EL (cell line): ENCODE measurements at regions not wholly inside any gene's neighbourhood (a gene's known extent, or its start where the extent isn't known, plus 50 kb on each side); places are given as distances from the start of the nearest gene placed in this dataset.

Experiments
- DNase-seq: peaks from one replicate; pipeline ENCODE4 v3.0.0-alpha.2; 2016

DNA sequence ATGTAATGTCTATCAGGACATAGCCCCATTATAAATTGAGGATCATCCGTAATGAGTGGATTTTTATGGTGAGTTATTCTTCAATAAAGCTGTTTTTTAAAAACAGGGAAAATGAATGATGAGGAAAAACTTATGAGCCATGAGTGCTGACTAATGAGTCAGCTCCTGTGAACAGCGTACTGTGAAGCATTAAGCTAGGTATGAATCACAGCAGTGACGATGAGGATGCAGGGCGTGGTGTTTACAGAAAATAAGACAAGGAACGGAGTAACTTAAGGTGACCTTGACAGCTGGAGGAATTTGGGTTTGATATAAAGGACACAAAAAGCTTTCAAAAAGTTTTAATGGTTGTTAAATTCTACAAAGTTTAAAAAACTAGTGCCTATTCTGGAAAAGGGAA is 96.3 kb downstream of the FOXF2 start:
- DNase-seq: peak; percentile 90

DNA sequence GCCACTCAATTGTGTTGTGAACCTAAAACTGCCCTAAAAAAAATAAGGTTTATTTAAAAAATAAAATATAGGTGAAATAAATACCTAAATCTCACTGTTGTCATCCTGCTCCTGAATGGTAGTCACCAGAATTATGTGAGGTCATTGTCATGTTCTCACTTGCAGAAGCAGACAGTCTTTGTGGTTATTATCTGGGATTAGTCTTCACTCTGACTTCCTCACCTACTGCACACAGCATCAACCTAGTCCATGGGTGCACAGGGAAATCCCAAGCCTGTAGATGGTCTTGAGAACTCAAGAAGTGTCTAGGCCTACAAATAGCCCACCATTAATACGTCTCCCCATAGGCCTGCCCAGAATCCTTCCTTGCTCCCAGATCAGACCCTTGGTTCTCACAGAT is 97.0 kb downstream of the FOXF2 start:
- DNase-seq: no peak

DNA sequence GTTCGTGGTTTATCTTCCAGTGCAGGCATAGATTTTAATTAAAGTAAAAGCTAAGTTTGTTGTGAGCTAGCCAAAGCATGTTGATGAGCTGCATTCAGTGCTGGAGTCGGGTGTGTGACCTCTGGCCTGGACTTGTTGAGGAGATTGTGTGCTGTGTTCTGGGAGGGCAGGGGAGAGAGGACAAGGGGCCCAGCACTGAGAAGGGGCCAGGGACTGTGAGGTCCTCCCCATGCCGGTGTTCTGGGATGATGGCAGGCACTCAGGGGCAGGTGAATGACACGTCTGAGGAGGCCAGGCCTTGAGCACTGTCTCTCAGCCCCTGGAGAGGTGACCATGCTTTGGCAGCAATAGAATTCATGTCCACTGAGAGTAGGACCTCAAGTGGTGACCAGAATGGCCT is 97.9 kb downstream of the FOXF2 start:
- DNase-seq: no peak

DNA sequence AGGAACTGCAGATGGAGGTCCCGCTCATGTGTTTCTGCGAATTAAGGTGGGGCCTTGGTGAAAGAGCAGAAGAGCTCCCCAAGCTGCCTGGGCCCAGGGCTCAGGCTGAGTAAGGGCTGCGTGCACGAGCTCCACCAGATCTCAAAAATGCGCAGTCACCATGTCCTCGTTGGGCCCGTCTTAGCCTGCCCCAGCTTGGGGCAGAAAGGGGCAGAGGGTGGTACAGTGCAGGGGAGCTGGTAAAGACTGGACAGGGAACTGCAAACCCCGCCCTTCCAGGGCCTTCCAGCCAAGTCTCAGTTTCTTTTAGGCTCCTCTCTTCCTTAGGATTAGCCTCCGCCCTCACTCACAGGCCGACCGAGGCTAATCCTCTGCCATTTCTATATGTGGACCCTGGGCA is 101.6 kb downstream of the FOXF2 start:
- DNase-seq: no peak

DNA sequence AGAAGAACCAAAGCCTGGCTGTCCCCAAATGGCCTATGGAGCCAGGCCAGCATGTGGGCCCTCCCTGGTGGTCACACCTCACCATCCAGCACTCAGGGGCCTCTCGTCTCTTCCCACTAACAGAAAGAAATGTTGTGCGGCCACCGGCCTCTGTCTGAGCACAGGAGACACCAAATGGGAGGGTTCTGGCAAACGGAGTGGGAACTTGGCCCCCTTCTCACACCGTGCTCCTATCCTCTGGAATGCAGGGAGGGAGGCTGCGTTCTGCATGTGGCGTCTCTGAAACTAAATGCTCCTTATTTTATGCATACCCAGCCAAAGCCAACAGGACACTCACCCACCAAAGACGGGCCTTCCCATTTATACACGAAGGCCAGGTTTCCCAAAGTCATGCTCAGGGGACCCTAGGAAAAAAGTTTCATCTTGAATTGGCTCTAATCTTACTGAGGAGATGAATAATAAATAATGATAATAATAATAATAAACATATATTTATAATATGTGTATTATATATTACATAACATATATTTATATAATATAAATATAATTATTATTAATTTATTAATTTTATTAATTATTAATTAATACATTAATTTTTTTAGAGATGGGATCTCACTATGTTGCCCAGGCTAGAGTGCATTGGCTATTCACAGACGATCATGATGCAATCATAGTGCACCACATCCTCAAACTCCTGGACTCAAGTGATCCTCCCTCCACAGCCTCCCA is 102.4 kb downstream of the FOXF2 start:
- no peak for DNase-seq

DNA sequence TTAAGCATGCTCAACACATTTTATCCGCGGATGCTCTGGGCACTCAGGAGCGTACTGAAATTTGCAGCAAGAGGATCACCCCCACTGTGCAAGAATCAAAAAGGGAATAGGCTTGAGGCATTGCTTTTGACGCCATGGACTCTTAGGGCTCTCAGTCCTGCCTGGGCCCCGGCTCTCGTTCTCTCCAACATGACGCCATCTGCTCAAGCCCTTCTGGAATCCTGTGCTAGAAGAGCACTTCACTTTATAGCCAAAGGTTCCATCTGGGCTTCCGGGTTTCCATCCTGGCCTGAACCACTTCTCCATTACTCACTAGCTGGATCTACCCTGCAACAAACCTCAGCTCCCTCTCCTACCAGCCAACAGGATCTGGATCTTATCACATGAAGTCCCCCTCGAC is 105.3 kb downstream of the FOXF2 start:
- DNase-seq: no peak

DNA sequence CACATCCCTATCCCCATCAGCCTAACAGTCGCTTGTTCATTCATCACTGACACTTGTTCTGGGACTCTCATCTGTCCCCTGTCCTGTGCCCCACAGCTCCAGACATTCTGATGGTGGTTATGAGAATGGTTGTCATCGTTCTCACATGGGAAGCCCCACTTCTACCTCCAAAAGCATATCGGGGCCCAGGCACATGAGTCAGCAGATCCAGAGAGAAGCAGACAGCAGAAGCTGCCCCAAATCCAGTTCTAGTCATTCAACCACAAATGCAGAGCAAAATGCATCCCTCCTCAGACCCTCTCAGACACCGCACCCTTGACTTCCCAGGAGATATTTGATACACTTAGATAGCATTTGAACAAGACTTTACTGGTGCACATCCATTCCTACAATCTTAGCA is 106.0 kb downstream of the FOXF2 start:
- DNase-seq: no peak

DNA sequence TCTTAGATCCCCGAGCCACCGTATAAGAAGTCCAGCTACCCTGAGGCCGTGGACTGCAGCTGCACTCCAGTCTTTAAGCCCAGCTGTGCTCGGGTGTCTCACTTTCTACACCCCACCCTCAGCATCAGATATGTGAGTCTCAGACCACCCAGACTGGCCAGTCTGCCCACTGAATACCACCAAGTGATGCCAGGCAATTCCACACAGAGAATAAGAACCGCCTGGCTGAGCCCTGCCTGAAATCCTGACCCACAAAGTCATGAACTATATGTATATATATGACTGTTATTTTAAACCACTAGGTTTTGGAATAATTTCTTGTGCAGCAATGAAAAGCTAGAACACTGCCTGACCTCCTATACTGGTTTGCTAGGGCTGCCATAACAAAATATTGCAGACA is 106.7 kb downstream of the FOXF2 start:
- no peak for DNase-seq

DNA sequence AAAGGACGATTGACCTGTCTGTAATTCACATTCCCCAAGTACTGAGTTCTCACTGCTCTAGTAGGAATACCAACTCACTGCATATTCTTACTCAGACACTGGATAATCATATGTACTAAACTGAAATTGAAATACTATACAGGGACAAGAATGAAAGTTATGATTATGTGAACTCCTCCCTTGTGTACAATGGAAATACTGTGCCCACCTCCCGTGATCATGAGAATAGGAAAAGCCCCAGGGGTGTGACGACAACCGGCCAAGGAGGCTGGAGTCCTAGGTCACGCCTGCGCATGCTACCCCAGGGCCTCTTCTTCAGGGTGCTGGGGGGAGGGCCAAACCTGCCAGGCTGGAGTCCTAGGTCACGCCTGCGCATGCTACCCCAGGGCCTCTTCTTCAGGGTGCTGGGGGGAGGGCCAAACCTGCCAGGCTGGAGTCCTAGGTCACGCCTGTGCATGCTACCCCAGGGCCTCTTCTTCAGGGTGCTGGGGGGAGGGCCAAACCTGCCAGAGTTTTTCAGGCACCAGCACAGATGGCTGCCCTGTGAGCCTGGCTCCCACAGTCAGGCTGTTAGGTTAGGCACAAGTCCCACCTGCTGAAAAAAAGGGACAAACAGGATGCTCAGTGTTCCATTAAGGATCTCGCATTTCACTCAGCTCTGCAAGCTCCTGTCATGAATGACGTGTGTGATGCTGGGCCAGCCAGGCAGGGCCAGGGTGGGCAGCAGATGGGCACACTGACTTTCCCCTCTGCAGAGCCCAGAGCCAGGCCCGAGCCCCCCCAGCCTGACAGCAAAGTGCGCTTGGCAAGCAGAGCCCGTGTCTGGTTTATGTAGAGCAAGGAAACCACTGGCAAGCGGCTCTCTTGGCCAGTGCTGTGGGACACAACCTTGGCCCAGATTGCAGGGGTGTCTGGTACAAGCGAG is 107.7 kb downstream of the FOXF2 start:
- no peak for DNase-seq

DNA sequence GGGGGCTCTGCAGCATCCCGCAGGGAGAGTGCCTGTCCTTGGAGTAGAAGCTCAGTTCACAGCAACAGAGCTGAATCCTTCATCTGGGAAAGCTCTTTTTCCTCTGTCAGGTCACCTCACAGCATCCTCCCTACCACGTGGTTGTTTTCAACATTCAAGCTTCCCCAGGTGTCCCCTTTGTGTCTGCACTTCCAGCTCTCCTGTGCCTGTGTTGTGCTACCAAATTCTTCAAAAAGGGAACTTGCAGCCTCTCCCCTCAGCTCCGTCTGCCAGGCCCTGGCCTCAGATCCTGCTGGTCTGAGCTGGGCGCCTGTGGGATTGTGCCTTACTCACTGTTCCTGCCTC is 108.4 kb downstream of the FOXF2 start:
- no peak for DNase-seq

DNA sequence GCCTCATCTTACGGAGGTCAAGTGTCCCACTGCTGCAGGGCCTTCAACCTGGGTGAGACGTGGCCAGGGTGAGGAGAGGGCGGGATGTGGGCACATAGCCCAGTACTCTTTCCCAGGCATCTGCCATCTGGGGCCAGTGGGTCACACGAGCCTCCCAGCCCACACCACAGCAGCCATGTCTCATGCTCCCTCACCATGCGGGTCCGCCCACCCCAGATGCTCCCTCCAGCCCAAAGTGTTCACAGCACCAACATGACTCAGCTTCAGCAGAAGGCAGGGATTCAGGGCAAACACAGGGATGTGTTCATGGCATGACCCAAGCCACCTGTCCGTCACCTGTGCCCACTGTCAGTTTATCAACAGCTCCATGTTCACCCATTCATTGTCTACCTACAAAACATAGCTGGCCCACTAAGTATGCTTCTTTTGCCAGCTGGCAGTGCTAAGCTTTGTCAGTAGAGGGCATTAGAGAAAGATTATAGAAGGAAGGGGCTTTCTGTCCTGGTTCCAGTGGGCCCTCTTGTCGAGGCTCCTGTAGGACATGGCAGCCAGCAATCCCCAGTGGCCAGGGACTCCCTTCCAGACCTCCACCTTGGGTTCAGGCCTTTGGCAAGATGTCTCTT is 109.2 kb downstream of the FOXF2 start:
- peak; percentile 69 for DNase-seq

DNA sequence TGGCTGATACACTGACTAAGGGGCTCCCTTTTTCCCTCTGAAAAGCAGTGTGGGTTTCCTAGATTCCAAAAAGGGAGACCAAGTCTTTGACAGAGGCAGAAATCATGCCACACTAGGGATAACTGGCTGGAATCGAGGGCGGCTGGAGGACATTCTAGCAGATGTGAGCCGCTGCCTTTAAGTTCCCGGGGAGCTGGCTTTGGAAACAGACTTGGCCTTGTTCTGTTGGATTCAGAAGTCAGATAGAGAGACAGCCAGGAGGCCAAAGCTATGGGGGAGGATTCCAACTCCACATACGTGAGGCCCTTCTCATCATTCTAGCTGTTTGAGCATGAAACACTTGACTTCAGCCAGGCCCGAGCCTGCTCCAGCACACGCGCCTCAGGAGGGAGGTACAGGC is 109.9 kb upstream of the FOXC1 start:
- DNase-seq: no peak

DNA sequence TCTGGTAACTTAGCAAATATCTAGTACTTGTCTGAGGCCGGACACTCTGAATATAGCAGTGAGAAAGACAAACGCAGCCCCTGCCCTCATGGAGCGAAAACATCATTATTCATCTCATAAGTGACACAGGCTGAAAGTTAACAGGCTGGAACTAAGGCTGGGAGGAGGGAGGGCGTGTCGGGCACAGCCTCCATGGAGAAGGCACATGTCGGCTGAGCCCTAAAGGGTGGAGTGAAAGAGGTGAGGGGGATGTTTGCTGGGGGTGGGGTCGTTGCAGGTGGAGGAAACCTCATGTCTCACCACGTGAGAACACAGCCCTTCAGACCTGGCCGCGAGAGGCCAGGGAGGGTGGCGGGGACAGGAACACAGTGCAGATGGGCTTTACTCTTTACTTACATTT is 108.8 kb upstream of the FOXC1 start:
- no peak for DNase-seq

DNA sequence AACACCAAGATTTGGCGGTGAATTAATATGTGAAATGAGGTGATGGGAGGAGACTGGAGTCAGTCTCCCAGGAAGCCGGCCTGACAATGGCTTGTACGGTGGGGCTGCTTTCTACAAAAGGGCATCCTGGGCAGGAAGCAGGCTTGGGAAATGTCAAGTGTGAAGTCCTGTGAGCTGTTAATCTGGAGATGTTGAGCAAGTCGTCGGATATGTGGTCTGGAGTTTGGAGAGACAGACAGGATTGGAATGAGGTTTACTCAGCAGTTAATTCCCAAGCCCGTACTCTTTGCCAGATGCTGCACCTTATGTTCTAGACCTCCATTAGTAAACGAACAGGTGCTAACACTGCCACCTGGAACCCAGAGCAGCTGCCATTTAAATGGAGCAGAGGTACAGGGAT is 107.7 kb upstream of the FOXC1 start:
- peak; percentile 18 for DNase-seq

DNA sequence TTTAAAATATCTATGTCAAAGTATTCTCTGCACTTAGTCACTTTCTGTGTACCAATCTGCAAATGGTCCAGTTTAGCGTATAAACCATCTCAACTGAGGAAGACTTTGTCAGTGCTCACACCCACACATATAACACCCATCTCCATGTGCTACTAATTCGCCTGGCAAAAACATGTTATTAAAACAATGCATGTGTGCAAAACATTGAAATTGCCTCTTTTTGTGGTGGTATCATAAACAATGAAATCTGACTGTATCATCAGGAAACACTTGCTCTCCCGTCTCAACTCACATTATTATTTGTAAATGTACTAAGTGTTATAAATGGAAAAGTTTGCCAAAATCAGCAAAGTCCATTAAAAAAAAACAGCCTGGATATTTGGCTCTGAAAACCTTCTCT is 105.9 kb upstream of the FOXC1 start:
- DNase-seq: no peak

DNA sequence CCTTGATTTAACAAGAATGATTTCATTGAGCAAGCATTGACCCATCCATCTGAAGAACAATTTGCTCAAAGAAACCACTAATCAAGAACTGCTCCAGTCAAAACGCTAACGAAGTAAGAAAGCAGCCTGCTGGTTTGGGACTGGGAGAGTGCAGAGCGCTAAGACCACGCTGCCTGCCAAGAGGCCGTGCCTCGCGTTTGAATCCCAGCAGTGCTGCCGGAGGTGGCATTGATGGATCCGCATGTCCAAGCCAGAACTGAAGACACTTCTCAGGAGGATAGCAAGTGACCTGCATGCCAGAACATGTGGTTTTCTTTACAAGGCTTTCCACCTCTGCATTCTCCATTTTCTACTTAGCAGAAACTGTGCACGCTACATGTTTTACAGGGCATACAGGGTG is 105.2 kb upstream of the FOXC1 start:
- DNase-seq: no peak

DNA sequence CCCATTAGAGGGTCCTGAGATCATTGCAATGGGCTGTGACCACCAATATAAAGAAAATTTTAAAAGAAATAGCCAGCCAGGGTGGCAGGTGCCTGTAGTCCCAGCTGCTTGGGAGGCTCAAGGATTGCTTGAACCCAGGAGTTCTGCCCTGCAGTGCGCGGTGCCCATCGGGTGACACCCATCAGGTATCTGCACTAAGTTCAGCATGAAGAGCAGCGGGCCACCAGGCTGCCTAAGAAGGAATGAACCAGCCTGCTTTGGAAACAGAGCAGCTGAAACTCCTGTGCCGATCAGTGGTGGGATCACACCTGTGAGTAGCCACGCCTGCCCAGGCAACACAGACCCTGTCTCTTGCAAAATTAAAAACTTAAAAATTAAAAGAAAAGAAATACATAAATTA is 102.5 kb upstream of the FOXC1 start:
- DNase-seq: no peak

DNA sequence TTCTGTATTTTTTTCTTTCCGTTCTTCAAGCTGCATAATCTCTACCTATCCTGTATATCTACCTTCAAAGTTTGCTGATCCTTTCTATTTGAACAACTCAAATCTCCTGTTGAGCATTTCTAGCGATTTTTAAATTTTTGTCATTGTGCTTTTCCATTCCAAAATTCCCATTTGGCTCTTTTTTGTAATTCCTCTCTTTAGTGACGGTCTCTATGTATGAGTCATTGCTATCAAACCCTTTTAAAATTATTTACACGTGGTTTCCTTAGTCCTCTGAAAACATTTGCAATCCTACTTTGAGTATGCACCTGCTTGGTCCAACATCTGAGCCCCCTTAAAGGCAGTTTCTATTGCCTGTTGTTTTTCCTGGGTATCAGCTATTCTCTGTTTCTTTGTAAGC is 100.5 kb upstream of the FOXC1 start:
- DNase-seq: no peak

DNA sequence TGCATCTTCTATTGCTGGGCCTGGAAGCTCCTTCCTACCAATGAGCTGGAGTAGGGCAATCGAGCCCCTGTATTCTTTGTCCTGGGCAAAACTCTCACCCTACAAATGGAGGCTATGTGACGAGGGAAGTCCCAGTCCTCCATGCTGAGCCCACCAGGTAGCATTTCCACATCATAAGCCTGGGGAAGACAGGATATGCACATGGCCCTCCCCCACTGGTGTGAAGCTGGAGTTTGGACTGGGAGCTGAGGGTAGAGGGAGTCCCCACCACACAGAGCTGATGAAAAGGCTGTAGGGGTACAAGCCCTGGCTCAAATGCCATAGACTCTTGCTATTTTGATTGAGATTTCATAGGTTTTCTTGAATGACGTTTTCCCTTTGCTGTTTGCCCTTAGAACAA is 99.5 kb upstream of the FOXC1 start:
- DNase-seq: no peak

DNA sequence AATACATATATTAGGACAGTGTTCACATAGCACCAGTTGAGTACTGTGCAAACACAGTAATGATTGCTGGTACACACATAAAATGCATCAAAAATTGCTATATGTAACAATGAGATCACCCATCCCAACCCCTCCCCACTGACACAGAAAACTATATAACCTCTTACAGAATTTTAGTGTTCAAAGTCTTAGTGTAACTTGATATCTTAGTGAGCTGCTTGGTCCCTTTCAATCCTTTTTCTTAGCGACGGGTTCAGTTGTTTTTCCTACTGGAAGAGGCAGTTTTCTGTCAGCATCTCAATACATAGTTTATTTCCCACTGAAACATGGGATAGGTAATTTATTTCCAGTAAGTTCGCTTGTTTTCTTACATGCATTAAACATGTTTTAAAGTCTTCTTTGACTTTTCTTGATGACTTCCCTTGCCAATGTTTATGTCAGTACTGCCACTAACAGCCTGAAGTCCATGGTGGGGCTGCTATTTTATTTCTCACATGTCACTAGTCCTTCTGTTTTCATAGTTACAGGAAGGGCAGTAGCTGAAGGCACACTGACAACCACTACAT is 96.4 kb upstream of the FOXC1 start:
- no peak for DNase-seq

DNA sequence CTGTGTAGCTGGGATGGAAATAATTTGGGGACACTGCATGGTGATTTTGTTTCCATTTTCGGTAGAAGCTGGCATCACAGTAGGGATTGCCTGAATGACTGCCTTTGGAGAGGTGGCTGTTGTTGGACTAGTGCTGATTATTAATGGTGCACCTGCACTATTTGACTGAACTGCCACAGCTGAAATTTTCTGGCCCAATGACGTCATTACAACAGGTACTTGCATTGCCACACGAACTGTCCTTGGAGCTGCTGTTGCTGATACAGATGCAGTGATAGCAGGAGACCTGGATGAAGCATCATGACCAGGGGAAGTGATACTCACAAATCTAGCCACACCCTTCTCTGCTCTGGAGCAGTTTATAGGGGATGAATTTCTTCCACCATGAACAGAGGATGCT is 95.6 kb upstream of the FOXC1 start:
- DNase-seq: no peak

DNA sequence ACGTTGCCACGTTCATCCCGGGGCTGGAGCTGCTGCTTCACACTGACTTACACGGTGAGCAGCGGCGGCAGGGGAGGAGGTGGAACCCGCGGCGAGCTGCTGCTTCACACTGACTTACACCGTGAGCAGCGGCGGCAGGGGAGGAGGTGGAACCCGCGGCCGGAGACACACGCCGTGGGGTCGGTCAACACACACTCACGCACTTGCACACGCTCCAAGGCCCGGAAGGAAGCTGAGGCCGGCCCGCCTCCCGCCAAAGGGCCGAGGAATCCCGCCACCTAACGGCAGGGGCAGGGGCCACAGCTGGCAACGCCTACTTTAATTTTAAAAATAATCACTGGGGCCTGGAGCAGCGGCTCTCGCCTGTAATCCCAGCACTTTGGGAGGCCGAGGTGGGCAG is 94.4 kb upstream of the FOXC1 start:
- no peak for DNase-seq

DNA sequence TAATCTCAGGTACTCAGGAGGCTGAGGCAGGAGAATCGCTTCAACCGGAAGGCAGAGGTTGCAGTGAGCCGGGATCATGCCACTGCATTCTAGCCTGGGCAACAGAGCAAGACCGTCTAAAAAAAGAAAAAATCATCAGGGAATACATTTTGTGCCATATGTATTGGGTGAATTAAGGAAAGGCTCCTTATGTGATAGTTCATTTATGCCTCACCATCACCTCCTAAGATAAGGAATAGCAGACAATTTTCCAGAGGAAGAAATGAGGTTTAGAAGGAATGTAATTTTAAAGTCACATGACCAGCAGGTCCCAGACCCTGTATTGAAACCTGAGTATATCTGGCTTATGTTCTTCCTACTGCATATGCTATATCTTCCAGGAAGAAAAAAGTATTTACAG is 93.9 kb upstream of the FOXC1 start:
- DNase-seq: no peak
